VCaP (cell line): ENCODE measurements at regions not wholly inside any gene's neighbourhood (a gene's known extent, or its start where the extent isn't known, plus 50 kb on each side); places are given as distances from the start of the nearest gene placed in this dataset.

Experiments used
- H3K27ac ChIP-seq: fragments of 450-650 bp; 2 replicates; pipeline ENCODE4 v1.5.1; 2017
- CTCF ChIP-seq: fragments of 450-650 bp; conservative IDR thresholded peaks from 2 replicates; pipeline ENCODE4 v1.5.1; 2017; ENCODE audit warnings: mild to moderate bottlenecking, moderate library complexity

- TF ChIP-seq CTCF: no peak
- no peak overlapping the region for H3K27ac ChIP-seq
Observed at GRCh38 chr10:47104786-47105385, 193.7 kb downstream of the PTPN20 start.

- no peak overlapping the region for H3K27ac ChIP-seq
- no peak for TF ChIP-seq CTCF
Observed at GRCh38 chr10:47107007-47107747, 192.8 kb upstream of the GDF10 start.

- H3K27ac ChIP-seq: no peak overlapping the region
- TF ChIP-seq CTCF: no peak
Observed at GRCh38 chr10:47109906-47110305, 190.1 kb upstream of the GDF10 start.

- TF ChIP-seq CTCF: no peak
- H3K27ac ChIP-seq: no peak overlapping the region
Observed at GRCh38 chr10:47111329-47111862, 188.6 kb upstream of the GDF10 start.

GRCh38 chr10:47112612-47113011 is 187.4 kb upstream of the GDF10 start:
- H3K27ac ChIP-seq: no peak overlapping the region
- TF ChIP-seq CTCF: no peak

GRCh38 chr10:47113907-47114500 is 186.0 kb upstream of the GDF10 start:
- TF ChIP-seq CTCF: no peak
- no peak overlapping the region for H3K27ac ChIP-seq

- H3K27ac ChIP-seq: no peak overlapping the region
- no peak for TF ChIP-seq CTCF
Observed at GRCh38 chr10:47114680-47115186, 185.3 kb upstream of the GDF10 start.
